Keratinocyte (primary cell): ENCODE measurements at regions not wholly inside any gene's neighbourhood (a gene's known extent, or its start where the extent isn't known, plus 50 kb on each side); places are given as distances from the start of the nearest gene placed in this dataset.

ENCODE experiments used
- CTCF ChIP-seq, 3 experiments: IDR thresholded peaks in 1 of 3; conservative IDR thresholded peaks in 1 of 3; optimal IDR thresholded peaks in 1 of 3; 2 replicates in 2 of 3; 3 replicates in 1 of 3; pipeline versions ENCODE3 to v1.5.1; 2011; ENCODE audit warnings: low read length in 3 of 3, mild to moderate bottlenecking in 3 of 3, moderate library complexity in 2 of 3, control low read depth in 1 of 3, inconsistent platforms in 1 of 3; ENCODE audit not compliant: insufficient read depth in 2 of 3; ENCODE audit errors: extremely low read depth in 1 of 3
- EZH2 ChIP-seq: IDR thresholded peaks from one replicate; pipeline ENCODE4 v1.6.1; 2012; ENCODE audit warnings: inconsistent platforms, mild to moderate bottlenecking, low read length, moderate library complexity

GRCh38 chr2:604385-604784, 72.8 kb downstream of the TMEM18 start:
- TF ChIP-seq CTCF (optimal IDR thresholded peaks at IDR 0.05 in 1 of 3, IDR thresholded peaks at IDR 0.05 in 1 of 3, conservative IDR thresholded peaks at IDR 0.05 in 1 of 3; ENCODE audit: extremely low read depth in 1 of 3, insufficient read depth in 2 of 3, low read length in 3 of 3) = no peak
- TF ChIP-seq EZH2 = no peak
